NB4 (cell line): ENCODE measurements at regions not wholly inside any gene's neighbourhood (a gene's known extent, or its start where the extent isn't known, plus 50 kb on each side); places are given as distances from the start of the nearest gene placed in this dataset.

Experiments
- DNase-seq: peaks from one replicate; pipeline ENCODE4 v3.0.0; 2010; ENCODE audit warnings: low read depth
- H3K4me3 ChIP-seq: one replicate; pipeline ENCODE4 v1.5.1; 2011; ENCODE audit warnings: mild to moderate bottlenecking, low read depth, low read length, moderate library complexity
- CTCF ChIP-seq: IDR thresholded peaks from one replicate; pipeline ENCODE4 v1.5.1; 2012; ENCODE audit warnings: low read depth, low read length
- MAX ChIP-seq: IDR thresholded peaks from 2 replicates; pipeline ENCODE4 v1.6.1; 2011; ENCODE audit warnings: low read depth, low read length
- MYC ChIP-seq: IDR thresholded peaks from 2 replicates; pipeline ENCODE4 v1.6.1; 2011; ENCODE audit warnings: low read depth, low read length
- POLR2A ChIP-seq: IDR thresholded peaks from 2 replicates; pipeline ENCODE4 v1.6.1; 2011; ENCODE audit warnings: mild to moderate bottlenecking; ENCODE audit not compliant: insufficient read length; ENCODE audit errors: extremely low read depth

GRCh38 chr10:44567471-44567870 lies 182.6 kb upstream of the CXCL12 start:
- TF ChIP-seq POLR2A (no peak), CTCF (no peak), MYC (no peak), MAX (no peak)
- no peak for DNase-seq
- H3K4me3 ChIP-seq = no peak overlapping the region

GRCh38 chr10:44569193-44570091 lies 184.5 kb upstream of the CXCL12 start:
- no peak overlapping the region for H3K4me3 ChIP-seq
- DNase-seq = no peak

GRCh38 chr10:44571701-44572100 lies 186.8 kb upstream of the CXCL12 start:
- no peak overlapping the region for H3K4me3 ChIP-seq
- no peak for TF ChIP-seq POLR2A
- no peak for TF ChIP-seq MYC
- TF ChIP-seq CTCF = no peak
- no peak for TF ChIP-seq MAX
- DNase-seq = no peak

More at GRCh38 chr10:44569193-44570091, 184.5 kb upstream of the CXCL12 start:
- TF ChIP-seq MYC (no peak), POLR2A (no peak), CTCF (no peak), MAX (no peak)

- no peak for DNase-seq
- no peak overlapping the region for H3K4me3 ChIP-seq
- TF ChIP-seq MAX = no peak
- TF ChIP-seq MYC = no peak
- no peak for TF ChIP-seq CTCF
- no peak for TF ChIP-seq POLR2A
Observed at GRCh38 chr10:44572146-44572545, 187.2 kb upstream of the CXCL12 start.

- no peak for DNase-seq
- H3K4me3 ChIP-seq = no peak overlapping the region
- TF ChIP-seq POLR2A (no peak), MYC (no peak), MAX (no peak), CTCF (no peak)
Observed at GRCh38 chr10:44573821-44574220, 188.9 kb upstream of the CXCL12 start.
